ENCODE measurements at regions not wholly inside any gene's neighbourhood (a gene's known extent, or its start where the extent isn't known, plus 50 kb on each side); places are given as distances from the start of the nearest gene placed in this dataset.

- Histone ChIP-seq H3K9me2 (replicated peaks; ENCODE audit: insufficient read depth, low read length) (no peaks in the 10 kb centered on the region), H3K27me3 (ENCODE audit: low read length) (no peaks in the 10 kb centered on the region), H3K27ac (ENCODE audit: low read length) (no peak overlapping the region), H3K4me2 (ENCODE audit: low read depth, low read length, poor library complexity, severe bottlenecking) (no peak overlapping the region), H3K36me3 (ENCODE audit: insufficient read depth, low read length) (no peaks in the 10 kb centered on the region), H3K79me2 (ENCODE audit: low read length) (no peaks in the 10 kb centered on the region), H3K4me1 (ENCODE audit: low read length) (0 out of 2 replicates have a peak, but pooled peaks cover 3% of the 10 kb centered on the region), H2AFZ (ENCODE audit: low read length) (no peak overlapping the region), H3K9me3 (ENCODE audit: low read length) (no peaks in the 10 kb centered on the region), H4K20me1 (ENCODE audit: insufficient read depth, low read depth, low read length) (no peaks in the 10 kb centered on the region), H3K9ac (ENCODE audit: low read length) (no peak overlapping the region), H3K4me3 (ENCODE audit: low read length) (no peak overlapping the region)
- peak; percentile 41 for DNase-seq
Observed at GRCh38 chr6:125507987-125508655, 206.4 kb upstream of the HDDC2 start.

- H3K9ac ChIP-seq (ENCODE audit: low read length): no peak overlapping the region
- no peaks in the 10 kb centered on the region for H3K79me2 ChIP-seq (ENCODE audit: low read length)
- no peaks in the 10 kb centered on the region for H4K20me1 ChIP-seq (ENCODE audit: insufficient read depth, low read depth, low read length)
- H3K9me2 ChIP-seq (replicated peaks; ENCODE audit: insufficient read depth, low read length): no peaks in the 10 kb centered on the region
- DNase-seq: no peak
- H3K27ac ChIP-seq (ENCODE audit: low read length): no peak overlapping the region
- H3K4me2 ChIP-seq (ENCODE audit: low read depth, low read length, poor library complexity, severe bottlenecking): no peak overlapping the region
- H2AFZ ChIP-seq (ENCODE audit: low read length): no peak overlapping the region
- no peaks in the 10 kb centered on the region for H3K27me3 ChIP-seq (ENCODE audit: low read length)
- H3K4me1 ChIP-seq (ENCODE audit: low read length): 0 out of 2 replicates have a peak, but pooled peaks cover 3% of the 10 kb centered on the region
- H3K4me3 ChIP-seq (ENCODE audit: low read length): no peak overlapping the region
- H3K36me3 ChIP-seq (ENCODE audit: insufficient read depth, low read length): no peaks in the 10 kb centered on the region
- H3K9me3 ChIP-seq (ENCODE audit: low read length): no peaks in the 10 kb centered on the region
Observed at GRCh38 chr6:125508793-125509192, 207.0 kb upstream of the HDDC2 start.

GRCh38 chr6:125509477-125509876 lies 207.7 kb upstream of the HDDC2 start:
- H3K4me3 ChIP-seq (ENCODE audit: low read length): no peak overlapping the region
- H2AFZ ChIP-seq (ENCODE audit: low read length): no peak overlapping the region
- H4K20me1 ChIP-seq (ENCODE audit: insufficient read depth, low read depth, low read length): no peaks in the 10 kb centered on the region
- H3K27me3 ChIP-seq (ENCODE audit: low read length): no peaks in the 10 kb centered on the region
- no peak for DNase-seq
- H3K36me3 ChIP-seq (ENCODE audit: insufficient read depth, low read length): no peaks in the 10 kb centered on the region
- H3K4me2 ChIP-seq (ENCODE audit: low read depth, low read length, poor library complexity, severe bottlenecking): no peak overlapping the region
- no peak overlapping the region for H3K27ac ChIP-seq (ENCODE audit: low read length)
- H3K9me2 ChIP-seq (replicated peaks; ENCODE audit: insufficient read depth, low read length): no peaks in the 10 kb centered on the region
- H3K9ac ChIP-seq (ENCODE audit: low read length): no peak overlapping the region
- H3K9me3 ChIP-seq (ENCODE audit: low read length): no peaks in the 10 kb centered on the region
- H3K4me1 ChIP-seq (ENCODE audit: low read length): 0 out of 2 replicates have a peak, but pooled peaks cover 3% of the 10 kb centered on the region
- H3K79me2 ChIP-seq (ENCODE audit: low read length): no peaks in the 10 kb centered on the region

GRCh38 chr6:125510405-125510804 lies 208.6 kb upstream of the HDDC2 start:
- Histone ChIP-seq H2AFZ (ENCODE audit: low read length) (no peak overlapping the region), H3K4me2 (ENCODE audit: low read depth, low read length, poor library complexity, severe bottlenecking) (no peak overlapping the region), H3K79me2 (ENCODE audit: low read length) (no peaks in the 10 kb centered on the region), H4K20me1 (ENCODE audit: insufficient read depth, low read depth, low read length) (no peaks in the 10 kb centered on the region), H3K4me1 (ENCODE audit: low read length) (0 out of 2 replicates have a peak, but pooled peaks cover 3% of the 10 kb centered on the region), H3K27me3 (ENCODE audit: low read length) (no peaks in the 10 kb centered on the region), H3K9me3 (ENCODE audit: low read length) (no peaks in the 10 kb centered on the region), H3K9me2 (replicated peaks; ENCODE audit: insufficient read depth, low read length) (no peaks in the 10 kb centered on the region), H3K27ac (ENCODE audit: low read length) (no peak overlapping the region), H3K9ac (ENCODE audit: low read length) (no peak overlapping the region), H3K4me3 (ENCODE audit: low read length) (no peak overlapping the region), H3K36me3 (ENCODE audit: insufficient read depth, low read length) (no peaks in the 10 kb centered on the region)
- DNase-seq: no peak

GRCh38 chr6:125511809-125512396 lies 210.1 kb upstream of the HDDC2 start:
- Histone ChIP-seq H3K9ac (ENCODE audit: low read length) (no peak overlapping the region), H3K9me2 (replicated peaks; ENCODE audit: insufficient read depth, low read length) (no peaks in the 10 kb centered on the region), H3K4me3 (ENCODE audit: low read length) (no peak overlapping the region), H3K9me3 (ENCODE audit: low read length) (no peaks in the 10 kb centered on the region), H4K20me1 (ENCODE audit: insufficient read depth, low read depth, low read length) (no peaks in the 10 kb centered on the region), H2AFZ (ENCODE audit: low read length) (no peak overlapping the region), H3K4me2 (ENCODE audit: low read depth, low read length, poor library complexity, severe bottlenecking) (no peak overlapping the region), H3K4me1 (ENCODE audit: low read length) (0 out of 2 replicates have a peak, but pooled peaks cover 3% of the 10 kb centered on the region), H3K27ac (ENCODE audit: low read length) (no peak overlapping the region), H3K36me3 (ENCODE audit: insufficient read depth, low read length) (no peaks in the 10 kb centered on the region), H3K79me2 (ENCODE audit: low read length) (no peaks in the 10 kb centered on the region), H3K27me3 (ENCODE audit: low read length) (no peaks in the 10 kb centered on the region)
- no peak for DNase-seq

GRCh38 chr6:125512621-125513020 lies 210.9 kb upstream of the HDDC2 start:
- no peak overlapping the region for H3K4me3 ChIP-seq (ENCODE audit: low read length)
- H3K36me3 ChIP-seq (ENCODE audit: insufficient read depth, low read length): no peaks in the 10 kb centered on the region
- no peaks in the 10 kb centered on the region for H3K27me3 ChIP-seq (ENCODE audit: low read length)
- H3K4me1 ChIP-seq (ENCODE audit: low read length): 0 out of 2 replicates have a peak, but pooled peaks cover 3% of the 10 kb centered on the region
- H3K79me2 ChIP-seq (ENCODE audit: low read length): no peaks in the 10 kb centered on the region
- H3K9ac ChIP-seq (ENCODE audit: low read length): no peak overlapping the region
- no peak overlapping the region for H2AFZ ChIP-seq (ENCODE audit: low read length)
- no peaks in the 10 kb centered on the region for H3K9me3 ChIP-seq (ENCODE audit: low read length)
- H3K9me2 ChIP-seq (replicated peaks; ENCODE audit: insufficient read depth, low read length): no peaks in the 10 kb centered on the region
- no peaks in the 10 kb centered on the region for H4K20me1 ChIP-seq (ENCODE audit: insufficient read depth, low read depth, low read length)
- no peak overlapping the region for H3K4me2 ChIP-seq (ENCODE audit: low read depth, low read length, poor library complexity, severe bottlenecking)
- no peak overlapping the region for H3K27ac ChIP-seq (ENCODE audit: low read length)
- DNase-seq: peak; percentile 75

- DNase-seq: no peak
- H3K36me3 ChIP-seq (ENCODE audit: insufficient read depth, low read length): no peaks in the 10 kb centered on the region
- no peak overlapping the region for H2AFZ ChIP-seq (ENCODE audit: low read length)
- H3K4me1 ChIP-seq (ENCODE audit: low read length): no peaks in the 10 kb centered on the region
- H3K4me3 ChIP-seq (ENCODE audit: low read length): no peak overlapping the region
- H3K79me2 ChIP-seq (ENCODE audit: low read length): no peaks in the 10 kb centered on the region
- no peak overlapping the region for H3K9ac ChIP-seq (ENCODE audit: low read length)
- H3K27me3 ChIP-seq (ENCODE audit: low read length): no peaks in the 10 kb centered on the region
- H3K27ac ChIP-seq (ENCODE audit: low read length): no peak overlapping the region
- no peak overlapping the region for H3K4me2 ChIP-seq (ENCODE audit: low read depth, low read length, poor library complexity, severe bottlenecking)
- H3K9me2 ChIP-seq (replicated peaks; ENCODE audit: insufficient read depth, low read length): no peaks in the 10 kb centered on the region
- H4K20me1 ChIP-seq (ENCODE audit: insufficient read depth, low read depth, low read length): no peaks in the 10 kb centered on the region
- no peaks in the 10 kb centered on the region for H3K9me3 ChIP-seq (ENCODE audit: low read length)
Observed at GRCh38 chr6:125513978-125514377, 212.2 kb upstream of the HDDC2 start.

- no peaks in the 10 kb centered on the region for H3K4me1 ChIP-seq (ENCODE audit: low read length)
- no peak for DNase-seq
- H3K79me2 ChIP-seq (ENCODE audit: low read length): no peaks in the 10 kb centered on the region
- H3K9me2 ChIP-seq (replicated peaks; ENCODE audit: insufficient read depth, low read length): no peaks in the 10 kb centered on the region
- no peaks in the 10 kb centered on the region for H4K20me1 ChIP-seq (ENCODE audit: insufficient read depth, low read depth, low read length)
- H3K9ac ChIP-seq (ENCODE audit: low read length): no peak overlapping the region
- H3K36me3 ChIP-seq (ENCODE audit: insufficient read depth, low read length): no peaks in the 10 kb centered on the region
- no peak overlapping the region for H2AFZ ChIP-seq (ENCODE audit: low read length)
- H3K4me2 ChIP-seq (ENCODE audit: low read depth, low read length, poor library complexity, severe bottlenecking): no peak overlapping the region
- no peak overlapping the region for H3K27ac ChIP-seq (ENCODE audit: low read length)
- H3K27me3 ChIP-seq (ENCODE audit: low read length): no peaks in the 10 kb centered on the region
- H3K9me3 ChIP-seq (ENCODE audit: low read length): no peaks in the 10 kb centered on the region
- H3K4me3 ChIP-seq (ENCODE audit: low read length): no peak overlapping the region
Observed at GRCh38 chr6:125516644-125517043, 214.9 kb upstream of the HDDC2 start.

Data from Karpas-422 (cell line).